ENCODE measurements at regions not wholly inside any gene's neighbourhood (a gene's known extent, or its start where the extent isn't known, plus 50 kb on each side); places are given as distances from the start of the nearest gene placed in this dataset.
"Not testable (repeated sequence)": the region's sequence is repeated elsewhere in the genome, so short reads cannot be mapped to it uniquely, and the experiment has no call there.

DNA sequence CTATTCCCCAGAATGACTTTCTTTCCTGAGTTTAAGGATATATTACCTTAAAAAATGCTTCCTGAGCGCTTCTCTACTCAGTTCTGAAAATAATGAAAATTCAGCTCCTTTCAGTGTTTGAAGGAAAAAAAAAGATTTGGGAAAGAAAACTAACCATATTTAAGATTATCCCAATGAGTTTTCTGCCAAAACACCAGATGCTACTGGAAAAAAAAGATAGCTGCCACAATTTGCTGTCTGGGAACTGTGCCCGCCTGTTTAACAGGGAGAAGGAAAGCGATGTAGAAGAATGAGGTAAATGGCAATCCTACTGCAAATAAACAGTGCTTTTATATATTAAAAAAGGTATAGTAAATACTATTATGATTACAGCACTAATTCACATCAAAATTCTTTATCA, 367.6 kb upstream of the PRICKLE1 start:
- DNase-seq = no peak

DNA sequence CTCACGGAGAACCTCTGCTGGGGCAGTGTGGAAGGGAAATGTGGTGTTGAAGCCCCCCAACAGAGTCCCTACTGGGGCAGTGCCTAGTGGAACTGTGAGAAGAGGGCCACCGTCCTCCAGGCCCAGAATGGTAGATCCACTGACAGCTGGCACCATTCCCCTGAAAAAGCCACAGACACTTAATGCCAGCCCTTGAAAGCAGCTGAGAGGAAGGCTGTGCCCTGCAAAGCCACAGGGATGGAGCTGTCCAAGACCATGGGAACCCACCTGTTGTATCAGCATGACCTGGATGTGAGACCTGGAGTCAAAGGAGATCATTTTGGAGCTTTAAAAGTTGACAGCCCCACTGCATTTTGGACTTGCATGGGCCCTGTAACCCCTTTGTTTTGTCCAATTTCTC, 363.5 kb upstream of the PRICKLE1 start:
- DNase-seq = no peak

DNA sequence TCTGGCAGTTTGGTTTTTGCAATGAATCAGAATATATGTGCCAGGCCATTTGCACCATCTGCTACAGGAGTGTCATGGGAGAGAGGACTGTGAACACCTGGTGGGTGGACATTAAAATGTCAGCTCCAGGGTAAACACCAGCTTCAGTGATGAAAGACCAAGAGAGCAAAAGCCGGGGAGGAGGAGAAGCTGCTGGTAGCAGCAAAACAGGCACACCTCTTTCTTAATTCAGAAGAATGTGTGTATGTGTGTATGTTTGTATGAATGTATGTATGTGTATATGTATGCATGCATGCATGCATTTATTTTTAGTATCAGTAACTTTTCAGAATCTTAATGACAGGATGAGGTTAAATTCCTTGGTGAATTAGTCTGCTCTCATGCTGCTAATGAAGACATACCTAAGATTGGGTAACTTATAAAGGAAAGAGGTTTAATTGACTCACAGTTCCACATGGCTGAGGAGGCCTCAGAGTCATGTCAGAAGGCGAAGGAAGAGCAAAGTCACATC, 357.4 kb upstream of the PRICKLE1 start:
- no peak for DNase-seq

DNA sequence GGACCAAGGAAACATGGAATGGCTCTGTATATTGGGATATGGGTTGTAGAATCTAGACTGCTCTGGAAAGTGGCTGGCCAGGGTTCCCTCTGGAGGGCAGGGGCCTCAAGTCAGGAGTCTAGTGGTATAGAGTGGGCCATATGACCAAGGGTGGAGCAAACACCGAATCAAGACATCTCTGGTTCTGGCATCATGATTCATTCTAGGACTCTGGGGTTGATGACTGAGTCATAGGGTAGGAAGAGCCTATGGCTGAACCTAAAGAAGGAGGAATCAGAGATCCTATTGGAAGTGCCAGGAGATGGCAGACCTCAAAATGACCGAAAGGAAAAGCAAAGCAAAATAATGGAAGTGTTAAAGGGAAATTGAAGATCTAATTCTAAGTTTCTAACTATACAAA, 356.4 kb upstream of the PRICKLE1 start:
- no peak for DNase-seq

DNA sequence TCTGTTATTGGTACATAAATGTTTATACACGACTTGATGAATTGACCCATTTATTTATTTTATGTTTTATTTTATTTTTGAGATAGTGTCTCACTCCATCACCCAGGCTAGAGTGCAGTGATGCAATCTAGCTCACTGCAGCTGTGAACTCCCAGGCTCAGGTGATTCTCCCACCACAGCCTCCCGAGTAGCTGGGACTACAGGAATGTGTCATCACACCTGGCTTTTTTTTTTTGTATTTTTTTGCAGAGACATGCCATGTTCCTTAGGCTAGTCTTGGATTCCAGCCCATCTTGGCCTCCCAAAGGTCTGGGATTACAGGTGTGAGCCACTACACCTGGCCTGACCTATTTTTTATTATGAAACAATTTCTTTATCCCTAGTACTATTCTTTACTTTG, 355.0 kb upstream of the PRICKLE1 start:
- DNase-seq = no peak

DNA sequence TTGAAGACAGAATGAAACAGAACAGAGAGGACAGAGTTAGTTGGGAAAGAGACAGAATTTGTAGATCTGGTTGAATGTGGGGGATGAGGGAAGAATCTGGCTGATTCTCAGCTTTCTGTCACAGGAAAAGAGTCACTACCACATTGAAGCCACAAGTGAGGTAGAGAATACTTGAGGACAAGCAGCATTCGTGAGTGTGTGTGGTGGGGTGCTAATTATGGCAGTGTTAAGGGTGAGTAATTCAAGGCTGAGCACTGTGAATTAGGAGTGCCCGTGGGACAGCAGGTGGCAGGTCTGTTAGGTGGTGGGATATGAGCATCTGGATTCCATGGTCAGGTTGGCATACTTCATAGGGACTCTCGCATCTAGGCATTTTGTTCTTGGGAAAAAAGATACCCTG, 347.4 kb upstream of the PRICKLE1 start:
- DNase-seq = no peak

DNA sequence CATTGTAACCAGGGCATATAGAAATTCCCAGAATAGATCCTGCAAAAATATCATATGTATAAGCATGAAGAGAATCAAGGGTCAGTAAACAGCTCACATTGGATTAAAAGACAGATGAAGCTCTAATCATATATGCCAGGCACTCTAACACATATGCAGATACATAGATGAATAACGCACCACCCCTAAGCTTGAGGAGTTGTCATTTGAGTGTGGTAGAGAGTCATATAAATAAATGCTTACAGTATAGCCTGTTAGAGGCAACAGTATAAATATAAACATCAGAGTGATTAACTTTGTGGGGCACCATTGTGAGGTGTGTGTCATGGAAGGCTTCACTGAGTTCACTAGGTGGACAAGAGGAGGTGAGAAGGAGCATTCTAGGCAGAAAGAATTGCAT, 346.7 kb upstream of the PRICKLE1 start:
- DNase-seq = no peak

DNA sequence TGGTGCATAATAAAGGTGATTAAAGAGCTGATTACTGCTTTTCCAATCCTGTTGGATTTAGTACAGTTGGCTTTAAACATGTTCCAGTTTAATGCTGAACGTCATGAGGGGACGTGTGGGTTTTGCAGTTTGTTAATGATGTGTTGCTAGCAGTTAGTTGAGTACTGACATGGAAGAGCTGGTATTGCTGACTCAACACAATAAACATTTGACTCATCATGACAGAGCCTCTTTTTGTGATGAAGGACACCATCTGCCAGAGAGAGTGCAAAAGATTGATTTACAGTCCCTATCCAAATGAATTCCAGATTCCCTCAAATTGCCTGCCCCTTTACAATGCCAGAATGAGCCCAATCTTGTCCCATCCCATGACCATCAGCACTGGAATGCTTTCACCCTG, 346.2 kb upstream of the PRICKLE1 start:
- DNase-seq = no peak

DNA sequence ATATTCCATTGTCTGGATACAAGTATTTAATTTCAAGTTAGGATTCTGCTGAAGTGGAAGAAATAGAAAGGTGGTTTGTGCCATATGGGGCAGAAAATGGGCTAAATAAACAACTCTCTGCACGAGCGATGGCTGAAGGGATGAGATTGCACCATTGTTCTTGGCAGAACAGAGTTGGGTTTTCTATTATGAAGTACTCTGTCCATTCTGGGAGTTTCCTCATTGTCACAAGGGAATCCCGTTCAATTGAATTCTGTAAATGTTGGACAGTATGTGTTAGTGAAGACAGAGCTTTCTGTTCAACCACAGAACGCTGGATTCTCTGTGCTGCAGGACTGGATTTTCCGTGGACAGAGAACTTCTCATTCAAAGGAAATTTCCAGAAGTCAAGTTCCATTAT, 345.5 kb upstream of the PRICKLE1 start:
- DNase-seq = no peak

DNA sequence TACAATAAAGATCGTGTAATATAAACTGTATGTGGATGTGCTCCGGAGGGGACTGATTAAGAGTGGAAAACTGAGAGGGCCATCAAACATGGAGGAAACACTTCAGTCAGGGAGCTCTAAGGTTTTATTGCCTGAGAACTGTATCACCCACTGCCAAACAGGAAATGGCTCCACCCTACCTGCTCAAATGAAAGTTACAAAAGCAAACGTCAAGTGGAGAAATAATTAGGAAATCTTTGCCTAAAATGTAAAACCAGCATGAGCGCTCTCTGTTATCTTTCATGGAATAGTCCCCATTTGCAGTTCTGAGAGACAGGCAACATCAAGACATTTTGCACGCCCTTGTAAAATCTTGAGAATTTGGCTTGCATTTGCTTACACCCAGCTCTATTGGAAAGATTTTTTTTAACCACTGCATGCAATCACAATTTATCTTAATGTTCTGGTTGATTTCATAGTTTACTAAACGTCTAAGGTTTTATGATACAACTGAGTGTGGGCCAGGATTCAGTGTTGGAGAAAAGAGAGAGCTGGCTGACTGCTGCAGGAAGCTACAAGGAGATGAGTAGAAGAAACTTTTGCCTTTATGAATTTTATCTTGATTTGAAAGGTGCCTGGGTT, 344.0 kb upstream of the PRICKLE1 start:
- no peak for DNase-seq

DNA sequence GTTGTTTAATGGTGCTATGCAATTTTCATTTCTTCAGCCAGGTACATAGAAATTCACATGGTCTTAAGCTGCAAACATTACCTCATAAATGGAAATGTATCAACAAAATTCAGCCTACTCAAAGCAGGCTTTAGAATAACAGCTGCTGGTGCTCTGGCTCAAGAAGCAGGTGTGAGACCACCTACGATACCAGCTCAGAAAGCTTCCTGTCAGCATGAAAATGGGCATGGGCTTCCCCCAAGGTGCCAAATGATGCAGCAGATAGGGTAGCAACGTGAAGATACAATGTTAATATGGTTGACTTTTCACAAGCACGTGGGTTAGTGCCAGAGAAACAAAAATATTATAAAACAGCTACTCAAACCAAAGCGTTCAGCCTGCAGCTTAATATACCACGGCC, 343.4 kb upstream of the PRICKLE1 start:
- no peak for DNase-seq

DNA sequence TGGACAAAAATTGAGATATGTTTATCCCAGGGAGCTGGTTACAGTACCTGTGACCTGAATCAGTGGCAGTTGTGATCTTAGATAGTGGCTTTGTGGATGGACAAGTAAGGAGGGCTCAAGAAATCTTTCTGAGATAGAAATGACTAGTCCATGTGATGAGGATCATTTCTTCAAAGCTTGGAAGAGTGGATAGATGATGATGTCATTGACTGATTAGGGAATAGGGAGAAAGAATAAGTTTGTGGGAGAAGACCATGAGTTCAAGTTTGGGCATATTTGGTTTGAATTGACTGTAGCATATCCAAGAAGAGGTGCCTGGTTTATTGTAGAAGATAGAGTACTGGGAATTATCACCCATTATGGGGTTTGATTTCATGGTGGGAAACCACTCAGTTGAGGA, 336.7 kb upstream of the PRICKLE1 start:
- DNase-seq = no peak

DNA sequence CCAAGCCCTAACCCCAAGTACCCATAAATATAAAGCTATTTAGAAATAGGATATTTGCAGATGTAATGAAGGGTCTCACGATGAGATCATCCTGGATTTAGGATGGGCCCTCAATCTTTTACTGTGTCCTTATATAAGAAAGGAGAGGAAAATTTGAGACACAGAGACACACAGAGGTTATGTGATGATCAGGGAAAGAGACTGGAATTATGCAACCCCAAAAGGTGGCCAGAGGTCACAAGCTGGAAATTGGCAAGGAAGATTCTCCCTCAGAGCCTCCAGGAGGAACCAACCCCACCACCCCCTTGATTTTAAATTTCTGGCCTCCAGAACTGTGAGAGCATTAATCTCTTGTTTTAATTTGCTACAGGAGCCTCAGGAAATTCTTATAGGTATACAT, 334.9 kb upstream of the PRICKLE1 start:
- DNase-seq = no peak

DNA sequence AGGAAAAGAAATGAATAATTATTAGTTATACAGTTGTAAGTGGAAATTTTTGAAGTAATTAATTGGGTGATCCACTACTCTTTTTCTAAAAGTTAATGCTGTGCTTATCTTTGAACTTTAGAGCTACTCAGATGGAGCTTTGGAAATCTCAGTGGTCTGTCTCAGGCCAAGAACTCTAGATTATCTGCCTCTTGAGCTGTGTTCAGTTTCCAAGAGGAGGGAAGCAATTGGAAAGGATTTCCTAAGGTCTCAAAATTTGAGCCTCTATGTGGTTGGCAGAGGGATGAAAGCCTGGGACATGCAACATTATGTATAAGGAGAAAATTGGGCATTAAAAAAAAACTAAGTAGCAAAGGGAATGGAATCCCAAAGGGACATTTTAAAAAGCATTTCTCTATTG, 334.0 kb upstream of the PRICKLE1 start:
- DNase-seq = no peak

DNA sequence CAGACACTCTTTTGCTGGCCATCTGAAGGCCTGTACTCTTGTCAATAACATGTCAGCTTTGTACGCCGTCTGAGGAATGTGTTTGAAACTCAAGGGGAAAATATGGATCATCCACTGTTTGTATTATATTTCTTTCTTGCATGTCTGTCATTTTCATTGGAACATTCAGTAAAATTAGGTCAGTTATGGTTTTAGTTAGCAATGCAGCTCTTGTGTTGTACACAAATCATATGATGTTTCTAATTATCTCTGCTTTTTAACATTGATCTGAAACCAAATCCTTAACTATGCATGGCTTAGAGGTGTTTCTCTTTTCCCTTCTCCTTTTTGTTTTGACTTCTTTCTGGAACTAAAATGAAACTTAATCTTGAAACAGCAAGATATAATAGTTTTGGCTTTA, 333.6 kb upstream of the PRICKLE1 start:
- no peak for DNase-seq

DNA sequence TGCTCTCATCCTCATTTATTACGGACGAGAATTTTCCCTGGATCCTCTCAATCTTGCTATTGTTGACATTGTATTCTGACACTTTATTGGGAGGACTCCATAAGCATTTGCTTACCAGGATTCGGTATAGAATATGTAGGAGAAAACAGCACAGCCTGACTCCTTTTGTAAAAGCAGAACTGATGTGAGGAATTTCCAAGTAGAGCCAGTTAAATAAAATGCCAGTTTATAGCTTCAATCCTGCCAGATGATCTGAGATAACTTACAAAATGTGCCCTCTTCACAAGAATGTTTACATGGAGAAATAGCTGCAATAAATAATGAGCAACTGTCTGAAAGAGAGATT, 332.9 kb upstream of the PRICKLE1 start:
- DNase-seq = no peak

DNA sequence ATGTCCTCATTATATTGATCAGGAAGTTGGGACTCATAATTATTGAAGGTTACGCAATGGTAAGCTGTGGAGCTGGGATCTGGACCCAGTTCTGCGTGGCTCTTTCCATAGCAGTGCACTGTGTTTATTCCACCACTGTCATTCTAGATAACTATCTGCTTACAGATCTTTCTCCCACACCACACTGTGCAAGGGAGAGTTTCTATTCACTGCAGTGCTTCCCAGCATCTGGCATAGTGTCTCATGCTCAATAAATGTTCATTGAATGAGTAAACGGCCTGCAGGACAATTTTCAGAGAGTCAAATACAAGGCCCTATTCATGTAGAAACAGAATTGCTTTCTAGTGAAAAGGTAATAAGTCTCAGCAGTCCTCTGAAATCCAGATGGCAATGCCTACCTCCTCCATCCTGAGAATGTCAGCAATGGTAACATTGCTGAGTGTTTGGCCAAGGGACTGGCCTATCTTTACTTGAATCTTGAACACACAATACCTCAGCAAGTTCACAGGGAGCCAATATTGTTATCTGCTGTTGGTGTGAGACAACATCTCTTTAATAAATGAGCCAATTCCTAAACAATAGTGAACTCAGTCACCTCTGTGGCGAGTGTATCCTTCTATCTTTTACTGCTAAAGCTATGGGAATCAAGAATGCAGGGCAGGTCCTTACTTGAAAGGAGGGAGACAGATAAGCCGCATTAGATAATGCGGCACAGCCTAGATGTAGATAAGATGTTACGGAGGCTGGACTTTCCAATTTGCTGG, 332.4 kb upstream of the PRICKLE1 start:
- DNase-seq = no peak

DNA sequence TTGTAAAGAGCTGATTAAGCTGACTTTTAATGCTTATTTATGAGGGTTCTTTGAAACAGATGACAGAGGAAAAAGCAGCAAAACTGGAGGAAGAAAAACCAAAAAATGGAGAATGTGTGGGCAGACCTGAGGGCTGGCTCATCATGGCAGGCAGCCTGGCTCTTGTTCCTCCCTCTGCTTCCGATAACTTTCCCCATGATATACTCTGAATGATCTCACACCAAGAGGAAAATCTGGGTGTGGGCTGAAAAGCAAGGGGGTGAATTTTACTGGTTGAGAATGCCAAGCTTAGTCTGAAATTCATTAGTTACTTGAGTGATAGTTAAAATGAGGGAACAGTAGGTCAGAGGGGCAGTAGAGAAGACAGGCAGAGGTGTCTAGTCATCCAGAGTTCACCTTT, 330.1 kb upstream of the PRICKLE1 start:
- DNase-seq = no peak

DNA sequence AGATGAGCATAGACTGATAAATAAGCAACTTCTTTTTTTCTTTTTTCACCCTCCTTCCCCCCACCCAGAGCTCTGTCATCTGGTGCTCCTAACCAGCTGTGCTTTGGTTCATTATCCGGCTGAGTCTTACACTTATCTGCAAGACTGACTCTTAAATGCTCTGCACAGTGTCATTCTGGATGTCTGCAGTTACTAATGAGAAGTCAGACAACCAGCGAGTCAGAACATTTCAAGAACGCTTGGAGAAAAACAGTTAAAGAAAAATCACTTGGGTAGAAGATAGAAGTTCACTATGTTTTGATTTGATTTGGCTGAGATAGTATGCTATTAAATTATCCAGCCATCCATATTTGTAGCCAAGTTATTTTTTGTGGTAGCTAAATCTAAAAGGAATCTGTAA, 328.9 kb upstream of the PRICKLE1 start:
- DNase-seq = no peak

DNA sequence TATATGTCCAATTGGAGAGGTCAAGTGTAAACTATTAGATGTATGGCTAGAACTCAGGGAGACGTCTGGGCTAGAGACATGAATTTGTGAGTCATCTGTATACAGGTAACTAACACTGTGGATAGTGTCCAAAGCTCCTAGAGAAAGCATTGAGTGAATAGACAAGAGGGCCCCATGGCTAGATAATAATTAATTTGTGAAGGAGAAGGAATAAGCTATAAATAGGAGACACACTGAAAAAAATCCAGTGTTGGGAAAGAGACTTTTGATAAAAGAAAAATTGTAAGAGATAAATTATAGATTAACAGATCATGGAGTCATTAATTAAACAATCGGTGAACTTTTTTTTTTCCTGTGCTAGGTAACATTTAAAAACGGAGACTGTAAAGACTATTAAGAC, 326.6 kb upstream of the PRICKLE1 start:
- no peak for DNase-seq

DNA sequence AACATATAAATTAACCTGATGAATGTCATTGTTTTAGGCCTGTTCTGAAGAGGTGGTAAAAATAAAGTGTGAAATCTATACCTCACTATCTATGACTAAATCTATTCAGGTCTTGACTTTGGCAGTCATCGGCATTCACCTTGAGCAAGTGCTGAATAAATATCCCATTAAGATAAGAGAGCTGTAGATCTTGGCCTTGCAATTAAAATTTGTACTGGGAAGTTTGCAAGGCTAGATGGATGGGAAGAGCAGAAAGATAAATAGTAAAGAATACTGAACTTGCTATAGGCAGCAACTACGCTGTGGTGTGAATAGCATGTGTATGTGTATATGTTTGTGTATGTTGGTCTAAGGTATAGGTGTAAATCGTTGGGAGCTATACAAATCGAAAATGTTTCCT, 325.9 kb upstream of the PRICKLE1 start:
- DNase-seq = no peak

DNA sequence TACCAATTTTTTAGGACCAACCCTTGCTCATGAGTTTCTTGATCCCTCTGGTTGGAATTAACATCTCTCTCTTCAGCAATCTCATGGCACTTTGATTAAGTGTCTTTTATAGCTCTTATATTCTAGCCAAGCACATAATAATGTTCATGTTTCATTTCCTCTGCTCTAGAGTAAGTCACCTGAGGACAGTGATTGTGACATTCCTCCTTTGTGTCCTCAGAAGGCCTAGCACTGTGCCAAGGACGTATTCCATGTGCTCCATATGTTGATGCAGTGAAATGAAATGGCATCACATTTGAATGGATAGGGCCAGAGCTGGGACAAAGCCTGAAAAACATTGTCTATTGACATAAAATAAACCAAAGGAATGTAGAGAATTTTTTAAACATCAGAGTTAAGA, 322.8 kb upstream of the PRICKLE1 start:
- DNase-seq = no peak

DNA sequence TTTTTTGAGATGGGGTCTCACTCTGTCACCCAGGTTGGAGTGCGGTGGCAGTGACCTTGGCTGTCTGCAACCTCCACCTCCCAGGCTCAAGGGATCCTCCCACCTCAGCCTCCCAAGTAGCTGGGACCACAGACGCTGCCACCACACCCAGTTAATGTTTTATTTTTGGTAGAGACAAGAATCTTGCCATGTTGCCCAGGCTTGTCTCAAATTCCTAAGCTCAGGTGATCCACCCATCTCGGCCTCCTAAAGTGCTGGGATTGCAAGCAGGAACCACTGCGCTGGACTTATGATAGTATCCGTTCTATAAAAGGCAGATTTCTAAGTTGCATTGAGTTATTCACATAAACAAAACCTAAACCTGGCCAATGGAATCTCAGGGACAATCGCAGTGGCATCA, 321.1 kb upstream of the PRICKLE1 start:
- DNase-seq = no peak

DNA sequence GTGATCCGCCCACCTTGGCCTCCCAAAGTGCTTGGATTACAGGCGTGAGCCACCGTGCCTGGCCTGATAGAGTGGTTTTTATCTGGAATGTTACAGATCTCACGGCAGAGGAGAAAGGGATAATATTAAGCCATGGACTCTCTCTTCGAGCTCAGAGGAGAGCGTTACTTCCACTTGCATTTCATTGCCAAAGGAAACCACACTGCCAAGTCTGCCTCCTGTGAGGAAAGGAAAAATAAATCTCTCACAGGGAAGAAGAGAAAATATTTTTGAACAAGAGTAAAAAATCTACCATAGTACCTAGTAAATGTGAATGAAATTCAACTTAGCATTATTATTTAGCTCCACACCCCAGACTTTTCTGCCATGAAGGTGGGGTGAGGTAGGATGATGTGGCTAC, 319.2 kb upstream of the PRICKLE1 start:
- DNase-seq = no peak

DNA sequence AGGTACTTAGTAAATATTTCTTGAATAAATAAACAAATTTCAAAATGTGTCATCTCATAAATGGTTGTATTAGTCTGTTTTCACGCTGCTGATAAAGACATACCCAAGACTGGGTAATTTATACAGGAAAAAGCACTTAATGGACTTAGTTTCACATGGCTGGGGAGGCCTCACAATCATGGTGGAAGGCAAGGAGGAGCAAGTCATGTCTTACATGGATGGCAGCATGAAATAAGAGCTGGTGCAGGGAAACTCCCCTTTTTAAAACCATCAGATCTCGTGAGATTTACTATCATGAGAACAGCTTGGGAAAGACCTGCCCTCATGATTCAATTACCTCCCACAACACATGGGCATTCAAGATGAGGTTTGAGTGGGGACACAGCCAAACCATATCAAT, 317.3 kb upstream of the PRICKLE1 start:
- not testable (repeated sequence) for DNase-seq
